ENCODE measurements at regions not wholly inside any gene's neighbourhood (a gene's known extent, or its start where the extent isn't known, plus 50 kb on each side); places are given as distances from the start of the nearest gene placed in this dataset.

DNA sequence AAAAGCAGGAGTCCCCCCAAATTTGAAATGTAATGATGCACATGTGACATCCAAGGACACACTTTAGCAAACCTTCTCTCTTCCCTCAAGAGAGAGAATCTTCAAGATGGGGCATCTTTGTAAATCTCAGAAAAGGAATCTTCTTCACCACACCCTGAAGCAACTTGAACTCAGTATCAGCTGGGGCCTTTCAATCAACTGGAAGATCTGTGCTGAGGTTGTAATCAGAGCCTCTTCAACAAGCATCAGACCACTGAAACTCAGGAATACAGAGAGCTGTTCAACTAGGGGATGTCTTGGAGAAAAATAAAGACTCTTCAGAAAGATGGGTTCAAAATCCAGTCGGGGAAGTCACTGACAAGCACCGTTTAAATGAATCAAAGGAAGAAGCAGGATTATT is 92.5 kb upstream of the CAMK1G start:
- Histone ChIP-seq H3K36me3 (ENCODE audit: insufficient read depth, low read length) (no peaks in the 10 kb centered on the region), H3K27ac (ENCODE audit: low read length) (no peak overlapping the region), H3K9me2 (ENCODE audit: insufficient read depth, low read length) (no peaks in the 10 kb centered on the region), H4K20me1 (ENCODE audit: insufficient read depth) (no peaks in the 10 kb centered on the region), H3K79me2 (replicated peaks; ENCODE audit: insufficient read depth, low read length) (no peaks in the 10 kb centered on the region), H3F3A (ENCODE audit: insufficient read depth, low read length, poor library complexity, severe bottlenecking) (no peaks in the 10 kb centered on the region), H2AFZ (ENCODE audit: low read depth, low read length) (no peak overlapping the region), H3K4me2 (ENCODE audit: low read length) (no peak overlapping the region), H3K4me3 (ENCODE audit: low read length) (no peak overlapping the region), H3K9ac (ENCODE audit: low read length) (no peak overlapping the region), H3K9me3 (ENCODE audit: low read length) (no peaks in the 10 kb centered on the region), H3K27me3 (ENCODE audit: insufficient read depth, low read depth, low read length) (no peaks in the 10 kb centered on the region)
- no peak for TF ChIP-seq POLR2AphosphoS5 (IDR thresholded peaks at IDR 0.05)

DNA sequence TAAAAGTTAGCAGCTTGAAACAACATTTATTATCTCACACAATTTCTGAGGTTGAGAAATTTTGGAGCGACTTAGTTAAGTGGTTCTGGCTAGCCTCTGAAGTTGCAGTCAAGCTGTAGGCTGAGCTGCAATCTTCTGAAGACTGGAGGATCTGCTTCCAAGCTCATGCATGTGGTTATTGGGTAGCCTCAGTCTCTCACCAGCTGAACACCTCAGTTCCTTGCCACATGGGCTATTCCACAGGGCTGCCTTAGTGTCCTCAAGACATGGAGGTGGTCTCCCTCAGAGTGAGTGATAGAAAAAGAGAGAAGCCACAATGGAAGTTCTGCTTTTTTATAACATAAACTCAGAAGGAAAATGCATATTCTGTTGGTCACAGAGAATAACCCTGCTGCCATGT is 92.0 kb upstream of the CAMK1G start:
- Histone ChIP-seq H3K9me3 (ENCODE audit: low read length) (no peaks in the 10 kb centered on the region), H3K36me3 (ENCODE audit: insufficient read depth, low read length) (no peaks in the 10 kb centered on the region), H3K4me2 (ENCODE audit: low read length) (no peak overlapping the region), H3K79me2 (replicated peaks; ENCODE audit: insufficient read depth, low read length) (no peaks in the 10 kb centered on the region), H3K27ac (ENCODE audit: low read length) (no peak overlapping the region), H3K9me2 (ENCODE audit: insufficient read depth, low read length) (no peaks in the 10 kb centered on the region), H3K27me3 (ENCODE audit: insufficient read depth, low read depth, low read length) (no peaks in the 10 kb centered on the region), H3K4me3 (ENCODE audit: low read length) (no peak overlapping the region), H3K9ac (ENCODE audit: low read length) (no peak overlapping the region), H3F3A (ENCODE audit: insufficient read depth, low read length, poor library complexity, severe bottlenecking) (no peaks in the 10 kb centered on the region), H2AFZ (ENCODE audit: low read depth, low read length) (no peak overlapping the region), H4K20me1 (ENCODE audit: insufficient read depth) (no peaks in the 10 kb centered on the region)
- TF ChIP-seq EP300 (conservative IDR thresholded peaks at IDR 0.05; ENCODE audit: poor library complexity, severe bottlenecking), result no peak
- TF ChIP-seq SMC3 (conservative IDR thresholded peaks at IDR 0.05; ENCODE audit: poor library complexity), result no peak
- TF ChIP-seq EZH2 (IDR thresholded peaks at IDR 0.05; ENCODE audit: borderline replicate concordance, insufficient read depth, low read length, poor library complexity, severe bottlenecking), result no peak
- TF ChIP-seq MXI1 (conservative IDR thresholded peaks at IDR 0.05; ENCODE audit: poor library complexity, severe bottlenecking), result no peak
- TF ChIP-seq TAF1 (IDR thresholded peaks at IDR 0.05; ENCODE audit: low read depth), result no peak
- TF ChIP-seq RAD21 (conservative IDR thresholded peaks at IDR 0.05), result no peak
- TF ChIP-seq, protein P1, sequence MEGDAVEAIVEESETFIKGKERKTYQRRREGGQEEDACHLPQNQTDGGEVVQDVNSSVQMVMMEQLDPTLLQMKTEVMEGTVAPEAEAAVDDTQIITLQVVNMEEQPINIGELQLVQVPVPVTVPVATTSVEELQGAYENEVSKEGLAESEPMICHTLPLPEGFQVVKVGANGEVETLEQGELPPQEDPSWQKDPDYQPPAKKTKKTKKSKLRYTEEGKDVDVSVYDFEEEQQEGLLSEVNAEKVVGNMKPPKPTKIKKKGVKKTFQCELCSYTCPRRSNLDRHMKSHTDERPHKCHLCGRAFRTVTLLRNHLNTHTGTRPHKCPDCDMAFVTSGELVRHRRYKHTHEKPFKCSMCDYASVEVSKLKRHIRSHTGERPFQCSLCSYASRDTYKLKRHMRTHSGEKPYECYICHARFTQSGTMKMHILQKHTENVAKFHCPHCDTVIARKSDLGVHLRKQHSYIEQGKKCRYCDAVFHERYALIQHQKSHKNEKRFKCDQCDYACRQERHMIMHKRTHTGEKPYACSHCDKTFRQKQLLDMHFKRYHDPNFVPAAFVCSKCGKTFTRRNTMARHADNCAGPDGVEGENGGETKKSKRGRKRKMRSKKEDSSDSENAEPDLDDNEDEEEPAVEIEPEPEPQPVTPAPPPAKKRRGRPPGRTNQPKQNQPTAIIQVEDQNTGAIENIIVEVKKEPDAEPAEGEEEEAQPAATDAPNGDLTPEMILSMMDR (IDR thresholded peaks at IDR 0.05; ENCODE audit: poor library complexity, severe bottlenecking), result no peak
- TF ChIP-seq, protein P2, sequence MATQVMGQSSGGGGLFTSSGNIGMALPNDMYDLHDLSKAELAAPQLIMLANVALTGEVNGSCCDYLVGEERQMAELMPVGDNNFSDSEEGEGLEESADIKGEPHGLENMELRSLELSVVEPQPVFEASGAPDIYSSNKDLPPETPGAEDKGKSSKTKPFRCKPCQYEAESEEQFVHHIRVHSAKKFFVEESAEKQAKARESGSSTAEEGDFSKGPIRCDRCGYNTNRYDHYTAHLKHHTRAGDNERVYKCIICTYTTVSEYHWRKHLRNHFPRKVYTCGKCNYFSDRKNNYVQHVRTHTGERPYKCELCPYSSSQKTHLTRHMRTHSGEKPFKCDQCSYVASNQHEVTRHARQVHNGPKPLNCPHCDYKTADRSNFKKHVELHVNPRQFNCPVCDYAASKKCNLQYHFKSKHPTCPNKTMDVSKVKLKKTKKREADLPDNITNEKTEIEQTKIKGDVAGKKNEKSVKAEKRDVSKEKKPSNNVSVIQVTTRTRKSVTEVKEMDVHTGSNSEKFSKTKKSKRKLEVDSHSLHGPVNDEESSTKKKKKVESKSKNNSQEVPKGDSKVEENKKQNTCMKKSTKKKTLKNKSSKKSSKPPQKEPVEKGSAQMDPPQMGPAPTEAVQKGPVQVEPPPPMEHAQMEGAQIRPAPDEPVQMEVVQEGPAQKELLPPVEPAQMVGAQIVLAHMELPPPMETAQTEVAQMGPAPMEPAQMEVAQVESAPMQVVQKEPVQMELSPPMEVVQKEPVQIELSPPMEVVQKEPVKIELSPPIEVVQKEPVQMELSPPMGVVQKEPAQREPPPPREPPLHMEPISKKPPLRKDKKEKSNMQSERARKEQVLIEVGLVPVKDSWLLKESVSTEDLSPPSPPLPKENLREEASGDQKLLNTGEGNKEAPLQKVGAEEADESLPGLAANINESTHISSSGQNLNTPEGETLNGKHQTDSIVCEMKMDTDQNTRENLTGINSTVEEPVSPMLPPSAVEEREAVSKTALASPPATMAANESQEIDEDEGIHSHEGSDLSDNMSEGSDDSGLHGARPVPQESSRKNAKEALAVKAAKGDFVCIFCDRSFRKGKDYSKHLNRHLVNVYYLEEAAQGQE (IDR thresholded peaks at IDR 0.05; ENCODE audit: borderline replicate concordance), result no peak
- TF ChIP-seq POLR2AphosphoS5 (IDR thresholded peaks at IDR 0.05), result no peak

DNA sequence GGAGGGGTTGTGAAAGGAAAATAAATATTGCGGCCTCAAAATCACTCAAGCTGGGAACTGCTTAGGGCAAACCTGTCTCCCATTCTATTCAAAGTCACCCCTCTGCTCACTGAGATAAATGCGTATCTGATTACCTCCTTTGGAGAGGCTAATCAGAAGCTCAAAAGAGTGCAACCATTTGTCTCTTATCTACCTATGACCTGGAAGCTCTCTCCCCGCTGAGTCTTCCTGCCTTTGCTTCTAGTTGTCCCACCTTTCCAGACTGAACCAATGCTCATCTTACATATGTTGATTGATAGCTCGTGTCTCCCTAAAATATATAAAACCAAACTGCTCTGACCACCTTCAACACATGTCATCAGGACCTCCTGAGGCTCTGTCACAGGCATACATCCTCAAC is 91.6 kb upstream of the CAMK1G start:
- no peak overlapping the region for H3K4me3 ChIP-seq (ENCODE audit: low read length)
- no peaks in the 10 kb centered on the region for H3F3A ChIP-seq (ENCODE audit: insufficient read depth, low read length, poor library complexity, severe bottlenecking)
- no peak overlapping the region for H3K9ac ChIP-seq (ENCODE audit: low read length)
- H2AFZ ChIP-seq (ENCODE audit: low read depth, low read length), result no peak overlapping the region
- H3K4me2 ChIP-seq (ENCODE audit: low read length), result no peak overlapping the region
- no peaks in the 10 kb centered on the region for H4K20me1 ChIP-seq (ENCODE audit: insufficient read depth)
- no peaks in the 10 kb centered on the region for H3K27me3 ChIP-seq (ENCODE audit: insufficient read depth, low read depth, low read length)
- TF ChIP-seq POLR2AphosphoS5 (IDR thresholded peaks at IDR 0.05) (no peak), SMC3 (conservative IDR thresholded peaks at IDR 0.05; ENCODE audit: poor library complexity) (no peak), RAD21 (conservative IDR thresholded peaks at IDR 0.05) (no peak), MXI1 (conservative IDR thresholded peaks at IDR 0.05; ENCODE audit: poor library complexity, severe bottlenecking) (no peak), EZH2 (IDR thresholded peaks at IDR 0.05; ENCODE audit: borderline replicate concordance, insufficient read depth, low read length, poor library complexity, severe bottlenecking) (no peak), TAF1 (IDR thresholded peaks at IDR 0.05; ENCODE audit: low read depth) (no peak), EP300 (conservative IDR thresholded peaks at IDR 0.05; ENCODE audit: poor library complexity, severe bottlenecking) (no peak)
- TF ChIP-seq, protein P2 (IDR thresholded peaks at IDR 0.05; ENCODE audit: borderline replicate concordance), result no peak
- TF ChIP-seq, protein P1 (IDR thresholded peaks at IDR 0.05; ENCODE audit: poor library complexity, severe bottlenecking), result no peak
- no peaks in the 10 kb centered on the region for H3K36me3 ChIP-seq (ENCODE audit: insufficient read depth, low read length)
- H3K79me2 ChIP-seq (replicated peaks; ENCODE audit: insufficient read depth, low read length), result no peaks in the 10 kb centered on the region
- no peak overlapping the region for H3K27ac ChIP-seq (ENCODE audit: low read length)
- no peaks in the 10 kb centered on the region for H3K9me2 ChIP-seq (ENCODE audit: insufficient read depth, low read length)
- no peaks in the 10 kb centered on the region for H3K9me3 ChIP-seq (ENCODE audit: low read length)
